VCaP (cell line): ENCODE measurements at regions not wholly inside any gene's neighbourhood (a gene's known extent, or its start where the extent isn't known, plus 50 kb on each side); places are given as distances from the start of the nearest gene placed in this dataset.

ENCODE experiments used
- H3K27ac ChIP-seq: fragments of 450-650 bp; 2 replicates; pipeline ENCODE4 v1.5.1; 2017
- CTCF ChIP-seq: fragments of 450-650 bp; conservative IDR thresholded peaks from 2 replicates; pipeline ENCODE4 v1.5.1; 2017; ENCODE audit warnings: mild to moderate bottlenecking, moderate library complexity

GRCh38 chr2:15112216-15112615, 448.9 kb downstream of the NBAS start:
- H3K27ac ChIP-seq: no peak overlapping the region
- TF ChIP-seq CTCF: no peak

GRCh38 chr2:15115776-15116175, 445.4 kb downstream of the NBAS start:
- TF ChIP-seq CTCF: no peak
- no peak overlapping the region for H3K27ac ChIP-seq

- TF ChIP-seq CTCF: no peak
These were observed 444.3 kb downstream of the NBAS start for GRCh38 chr2:15116830-15117229.

More at GRCh38 chr2:15116830-15117229, 444.3 kb downstream of the NBAS start:
- no peak overlapping the region for H3K27ac ChIP-seq
